ENCODE measurements at regions not wholly inside any gene's neighbourhood (a gene's known extent, or its start where the extent isn't known, plus 50 kb on each side); places are given as distances from the start of the nearest gene placed in this dataset.

GRCh38 chr5:161084115-161084514 lies 232.1 kb upstream of the ATP10B start:
- no peak for DNase-seq
- H3K4me3 ChIP-seq (ENCODE audit: low read depth in 2 of 2, low read length in 1 of 2) = no peak overlapping the region
- no peak overlapping the region for H2AFZ ChIP-seq (ENCODE audit: low read depth)
- no peaks in the 10 kb centered on the region for H3K9me2 ChIP-seq
- no peaks in the 10 kb centered on the region for H3K79me2 ChIP-seq (ENCODE audit: insufficient read depth)
- no peak overlapping the region for H3K27ac ChIP-seq (ENCODE audit: low read depth in 2 of 2, low read length in 1 of 2)
- H3K9ac ChIP-seq = no peak overlapping the region
- no peaks in the 10 kb centered on the region for H3K27me3 ChIP-seq (ENCODE audit: insufficient read depth)
- H3F3A ChIP-seq (replicated peaks; ENCODE audit: insufficient read depth) = no peaks in the 10 kb centered on the region
- WGBS (ENCODE audit: low lambda C conversion rate) = 0% methylated on average over 2 of the region's 2 CpGs
- POLR2A ChIA-PET = no interaction called here
- CTCF ChIA-PET = interaction anchor here (0.6 kb wide), 1 partner anchor 1693 kb away, joined by 3 read pairs; no protein-coding TSS in a partner anchor
- H3K4me2 ChIP-seq = no peak overlapping the region
- H4K20me1 ChIP-seq (ENCODE audit: insufficient read depth) = no peaks in the 10 kb centered on the region
- no peaks in the 10 kb centered on the region for H3K36me3 ChIP-seq (replicated peaks in 1 of 2; ENCODE audit: control insufficient read depth in 1 of 2, insufficient read depth in 2 of 2, low read length in 1 of 2)
- no peaks in the 10 kb centered on the region for H3K4me1 ChIP-seq (ENCODE audit: control insufficient read depth in 1 of 2, insufficient read depth in 2 of 2, low read depth in 1 of 2, low read length in 1 of 2)
- H3K9me3 ChIP-seq = no peaks in the 10 kb centered on the region
- TF ChIP-seq EZH2phosphoT487 (IDR thresholded peaks at IDR 0.05; ENCODE audit: borderline replicate concordance, low read depth) (no peak), GABPA (IDR thresholded peaks at IDR 0.05; ENCODE audit: low read depth) (no peak), IRF3 (IDR thresholded peaks at IDR 0.05; ENCODE audit: low read depth, low read length) (no peak), FOSL2 (IDR thresholded peaks at IDR 0.05; ENCODE audit: borderline replicate concordance, low read depth) (no peak), FOXM1 (IDR thresholded peaks at IDR 0.05; ENCODE audit: low read depth) (no peak), FOXJ3 (CRISPR knock-in tag; IDR thresholded peaks at IDR 0.05) (no peak), MEF2A (IDR thresholded peaks at IDR 0.05; ENCODE audit: borderline replicate concordance, low read depth) (no peak), NRF1 (IDR thresholded peaks at IDR 0.05; ENCODE audit: low read depth, low read length) (no peak), RCOR1 (IDR thresholded peaks at IDR 0.05; ENCODE audit: low read length) (no peak), YY1 (IDR thresholded peaks at IDR 0.05; ENCODE audit: low read depth) (no peak), CHD2 (IDR thresholded peaks at IDR 0.05; ENCODE audit: low read length, partially characterized antibody) (no peak), JUND (IDR thresholded peaks at IDR 0.05) (no peak), EP300 (IDR thresholded peaks at IDR 0.05; ENCODE audit: borderline replicate concordance in 1 of 2, low read depth in 1 of 2, low read length in 1 of 2) (no peak), ELF1 (IDR thresholded peaks at IDR 0.05) (no peak), POLR2AphosphoS5 (IDR thresholded peaks at IDR 0.05; ENCODE audit: low read depth, low read length) (no peak), GATA2 (CRISPR knock-in tag; IDR thresholded peaks at IDR 0.05) (no peak)

GRCh38 chr5:161078793-161079192 lies 226.8 kb upstream of the ATP10B start:
- H3F3A ChIP-seq (replicated peaks; ENCODE audit: insufficient read depth) = no peaks in the 10 kb centered on the region
- CTCF ChIA-PET = no interaction called here

More at GRCh38 chr5:161078793-161079192, 226.8 kb upstream of the ATP10B start:
- no peaks in the 10 kb centered on the region for H3K27me3 ChIP-seq (ENCODE audit: insufficient read depth)
- no peak overlapping the region for H3K27ac ChIP-seq (ENCODE audit: low read depth in 2 of 2, low read length in 1 of 2)
- no peak overlapping the region for H2AFZ ChIP-seq (ENCODE audit: low read depth)
- H3K9me2 ChIP-seq = no peaks in the 10 kb centered on the region
- no peaks in the 10 kb centered on the region for H3K4me1 ChIP-seq (ENCODE audit: control insufficient read depth in 1 of 2, insufficient read depth in 2 of 2, low read depth in 1 of 2, low read length in 1 of 2)
- no peak for TF ChIP-seq EZH2phosphoT487 (IDR thresholded peaks at IDR 0.05; ENCODE audit: borderline replicate concordance, low read depth)
- TF ChIP-seq YY1 (IDR thresholded peaks at IDR 0.05; ENCODE audit: low read depth) = no peak
- TF ChIP-seq FOXM1 (IDR thresholded peaks at IDR 0.05; ENCODE audit: low read depth) = no peak
- TF ChIP-seq ZBTB33 (IDR thresholded peaks at IDR 0.05; ENCODE audit: borderline replicate concordance, low read depth) = no peak
- TF ChIP-seq ELF1 (IDR thresholded peaks at IDR 0.05) = no peak
- no peak for TF ChIP-seq RAD21 (IDR thresholded peaks at IDR 0.05; ENCODE audit: low read length)
- TF ChIP-seq NRF1 (IDR thresholded peaks at IDR 0.05; ENCODE audit: low read depth, low read length) = no peak
- TF ChIP-seq TEAD4 (IDR thresholded peaks at IDR 0.05; ENCODE audit: borderline replicate concordance, insufficient read depth) = no peak
- no peak for TF ChIP-seq REST (IDR thresholded peaks at IDR 0.05; ENCODE audit: low read depth, low read length)
- WGBS (ENCODE audit: low lambda C conversion rate) = 0% methylated on average over 4 of the region's 4 CpGs
- POLR2A ChIA-PET = no interaction called here
- H3K9ac ChIP-seq = no peak overlapping the region
- H3K4me2 ChIP-seq = no peak overlapping the region
- H3K4me3 ChIP-seq (ENCODE audit: low read depth in 2 of 2, low read length in 1 of 2) = no peak overlapping the region
- no peaks in the 10 kb centered on the region for H4K20me1 ChIP-seq (ENCODE audit: insufficient read depth)
- no peaks in the 10 kb centered on the region for H3K36me3 ChIP-seq (replicated peaks in 1 of 2; ENCODE audit: control insufficient read depth in 1 of 2, insufficient read depth in 2 of 2, low read length in 1 of 2)
- DNase-seq = no peak
- no peaks in the 10 kb centered on the region for H3K79me2 ChIP-seq (ENCODE audit: insufficient read depth)
- H3K9me3 ChIP-seq = no peaks in the 10 kb centered on the region

Data from SK-N-SH (cell line).